ENCODE measurements at regions not wholly inside any gene's neighbourhood (a gene's known extent, or its start where the extent isn't known, plus 50 kb on each side); places are given as distances from the start of the nearest gene placed in this dataset.

GRCh38 chr6:149203509-149203908 is 114.0 kb upstream of the TAB2 start:
- TF ChIP-seq ZFX (IDR thresholded peaks at IDR 0.05; ENCODE audit: borderline replicate concordance) (no peak), CTCF (IDR thresholded peaks at IDR 0.05) (no peak)

GRCh38 chr6:149208134-149208601 is 109.3 kb upstream of the TAB2 start:
- TF ChIP-seq ZFX (IDR thresholded peaks at IDR 0.05; ENCODE audit: borderline replicate concordance) = no peak
- no peak overlapping the region for H3K27ac ChIP-seq

More at GRCh38 chr6:149203509-149203908, 114.0 kb upstream of the TAB2 start:
- H3K27ac ChIP-seq = no peak overlapping the region

GRCh38 chr6:149209871-149210775 is 107.4 kb upstream of the TAB2 start:
- TF ChIP-seq ZFX (IDR thresholded peaks at IDR 0.05; ENCODE audit: borderline replicate concordance) (no peak), CTCF (IDR thresholded peaks at IDR 0.05) (no peak)
- no peak overlapping the region for H3K27ac ChIP-seq

- TF ChIP-seq CTCF (IDR thresholded peaks at IDR 0.05) = no peak
- TF ChIP-seq ZFX (IDR thresholded peaks at IDR 0.05; ENCODE audit: borderline replicate concordance) = no peak
- H3K27ac ChIP-seq = no peak overlapping the region
These were observed 106.4 kb upstream of the TAB2 start for GRCh38 chr6:149211046-149211571.

GRCh38 chr6:149212206-149212605 is 105.3 kb upstream of the TAB2 start:
- H3K27ac ChIP-seq = no peak overlapping the region
- no peak for TF ChIP-seq ZFX (IDR thresholded peaks at IDR 0.05; ENCODE audit: borderline replicate concordance)
- no peak for TF ChIP-seq CTCF (IDR thresholded peaks at IDR 0.05)

GRCh38 chr6:149212892-149213801 is 104.4 kb upstream of the TAB2 start:
- no peak overlapping the region for H3K27ac ChIP-seq
- TF ChIP-seq CTCF (IDR thresholded peaks at IDR 0.05) (no peak), ZFX (IDR thresholded peaks at IDR 0.05; ENCODE audit: borderline replicate concordance) (no peak)

GRCh38 chr6:149213829-149214228 is 103.7 kb upstream of the TAB2 start:
- H3K27ac ChIP-seq = no peak overlapping the region
- no peak for TF ChIP-seq CTCF (IDR thresholded peaks at IDR 0.05)
- no peak for TF ChIP-seq ZFX (IDR thresholded peaks at IDR 0.05; ENCODE audit: borderline replicate concordance)
